Stimulated activated naive CD8-positive, alpha-beta T cell treated with anti-CD3 and anti-CD28 coated beads, Interleukin-15, Interleukin-2, amounts not matched to agents 100 ng/mL and 50 ng/mL, for 24 hours (primary cell): ENCODE measurements at regions not wholly inside any gene's neighbourhood (a gene's known extent, or its start where the extent isn't known, plus 50 kb on each side); places are given as distances from the start of the nearest gene placed in this dataset.
"Not testable (repeated sequence)": the region's sequence is repeated elsewhere in the genome, so short reads cannot be mapped to it uniquely, and the experiment has no call there.

Experiments
- H3K27ac Mint-ChIP-seq: one replicate; pipeline ENCODE4 v1.8.0; 2021; ENCODE audit warnings: mild to moderate bottlenecking, mixed read lengths
- H3K27me3 Mint-ChIP-seq: one replicate; pipeline ENCODE4 v1.8.0; 2021; ENCODE audit warnings: mixed read lengths
- H3K36me3 Mint-ChIP-seq: one replicate; pipeline ENCODE4 v1.8.0; 2021; ENCODE audit warnings: low read depth, mixed read lengths
- H3K4me1 Mint-ChIP-seq: one replicate; pipeline ENCODE4 v1.8.0; 2021; ENCODE audit warnings: low read depth, mixed read lengths
- H3K4me3 Mint-ChIP-seq: one replicate; pipeline ENCODE4 v1.8.0; 2021; ENCODE audit warnings: mild to moderate bottlenecking, mixed read lengths
- H3K9me3 Mint-ChIP-seq: one replicate; pipeline ENCODE4 v1.8.0; 2021; ENCODE audit warnings: mixed read lengths

- Mint-ChIP-seq H3K4me3 (no peak overlapping the region), H3K36me3 (no peaks in the 10 kb centered on the region), H3K9me3 (peaks cover 17% of the 10 kb centered on the region), H3K27ac (no peak overlapping the region), H3K4me1 (no peaks in the 10 kb centered on the region), H3K27me3 (no peaks in the 10 kb centered on the region)
These were observed 1352.9 kb upstream of the CHAC2 start for GRCh38 chr2:52414561-52415295.

GRCh38 chr2:52409308-52410118 lies 1358.1 kb upstream of the CHAC2 start:
- H3K9me3 Mint-ChIP-seq: peaks cover 11% of the 10 kb centered on the region
- H3K4me3 Mint-ChIP-seq, H3K36me3 Mint-ChIP-seq, H3K27ac Mint-ChIP-seq, H3K27me3 Mint-ChIP-seq, H3K4me1 Mint-ChIP-seq: not testable (repeated sequence)

- H3K4me1 Mint-ChIP-seq: no peaks in the 10 kb centered on the region
- peaks cover 6% of the 10 kb centered on the region for H3K9me3 Mint-ChIP-seq
- no peaks in the 10 kb centered on the region for H3K27me3 Mint-ChIP-seq
These were observed 1361.6 kb upstream of the CHAC2 start for GRCh38 chr2:52405980-52406379.

GRCh38 chr2:52404866-52405265 lies 1362.7 kb upstream of the CHAC2 start:
- Mint-ChIP-seq H3K4me1 (no peaks in the 10 kb centered on the region), H3K4me3 (no peak overlapping the region), H3K36me3 (no peaks in the 10 kb centered on the region), H3K27ac (no peak overlapping the region), H3K9me3 (peaks cover 6% of the 10 kb centered on the region), H3K27me3 (no peaks in the 10 kb centered on the region)

More at GRCh38 chr2:52405980-52406379, 1361.6 kb upstream of the CHAC2 start:
- Mint-ChIP-seq H3K36me3 (no peaks in the 10 kb centered on the region), H3K27ac (no peak overlapping the region), H3K4me3 (no peak overlapping the region)

- H3K4me1 Mint-ChIP-seq: no peaks in the 10 kb centered on the region
- H3K9me3 Mint-ChIP-seq: peaks cover 6% of the 10 kb centered on the region
- no peaks in the 10 kb centered on the region for H3K36me3 Mint-ChIP-seq
- no peak overlapping the region for H3K27ac Mint-ChIP-seq
- H3K4me3 Mint-ChIP-seq: no peak overlapping the region
- H3K27me3 Mint-ChIP-seq: no peaks in the 10 kb centered on the region
These were observed 1363.6 kb upstream of the CHAC2 start for GRCh38 chr2:52404046-52404445.

- Mint-ChIP-seq H3K9me3 (peaks cover 10% of the 10 kb centered on the region), H3K4me1 (no peaks in the 10 kb centered on the region), H3K4me3 (no peak overlapping the region), H3K27ac (no peak overlapping the region), H3K36me3 (no peaks in the 10 kb centered on the region), H3K27me3 (no peaks in the 10 kb centered on the region)
These were observed 1365.5 kb upstream of the CHAC2 start for GRCh38 chr2:52402128-52402527.

- Mint-ChIP-seq H3K27ac (no peak overlapping the region), H3K27me3 (no peaks in the 10 kb centered on the region), H3K9me3 (peaks cover 8% of the 10 kb centered on the region), H3K4me1 (no peaks in the 10 kb centered on the region), H3K4me3 (no peak overlapping the region), H3K36me3 (no peaks in the 10 kb centered on the region)
These were observed 1364.9 kb upstream of the NRXN1 start for GRCh38 chr2:52396836-52397235.

- H3K4me3 Mint-ChIP-seq: no peak overlapping the region
- H3K27me3 Mint-ChIP-seq: no peaks in the 10 kb centered on the region
- H3K9me3 Mint-ChIP-seq: peaks cover 8% of the 10 kb centered on the region
- H3K36me3 Mint-ChIP-seq: no peaks in the 10 kb centered on the region
- H3K4me1 Mint-ChIP-seq: no peaks in the 10 kb centered on the region
- no peak overlapping the region for H3K27ac Mint-ChIP-seq
These were observed 1364.0 kb upstream of the NRXN1 start for GRCh38 chr2:52395912-52396311.

GRCh38 chr2:52391621-52392020 lies 1359.7 kb upstream of the NRXN1 start:
- Mint-ChIP-seq H3K9me3 (peaks cover 7% of the 10 kb centered on the region), H3K36me3 (no peaks in the 10 kb centered on the region)

GRCh38 chr2:52390651-52391050 lies 1358.7 kb upstream of the NRXN1 start:
- no peak overlapping the region for H3K27ac Mint-ChIP-seq
- H3K4me3 Mint-ChIP-seq: no peak overlapping the region

More at GRCh38 chr2:52391621-52392020, 1359.7 kb upstream of the NRXN1 start:
- H3K4me3 Mint-ChIP-seq: no peak overlapping the region
- no peaks in the 10 kb centered on the region for H3K4me1 Mint-ChIP-seq
- no peaks in the 10 kb centered on the region for H3K27me3 Mint-ChIP-seq
- H3K27ac Mint-ChIP-seq: no peak overlapping the region

GRCh38 chr2:52387937-52388590 lies 1356.1 kb upstream of the NRXN1 start:
- no peak overlapping the region for H3K4me3 Mint-ChIP-seq
- H3K9me3 Mint-ChIP-seq: peaks cover 4% of the 10 kb centered on the region
- H3K36me3 Mint-ChIP-seq: no peaks in the 10 kb centered on the region
- H3K27ac Mint-ChIP-seq: no peak overlapping the region
- H3K4me1 Mint-ChIP-seq: no peaks in the 10 kb centered on the region
- H3K27me3 Mint-ChIP-seq: no peaks in the 10 kb centered on the region

More at GRCh38 chr2:52390651-52391050, 1358.7 kb upstream of the NRXN1 start:
- Mint-ChIP-seq H3K36me3 (no peaks in the 10 kb centered on the region), H3K9me3 (peaks cover 8% of the 10 kb centered on the region), H3K27me3 (no peaks in the 10 kb centered on the region), H3K4me1 (no peaks in the 10 kb centered on the region)

GRCh38 chr2:52386433-52387030 lies 1354.6 kb upstream of the NRXN1 start:
- no peaks in the 10 kb centered on the region for H3K4me1 Mint-ChIP-seq
- H3K27me3 Mint-ChIP-seq: no peaks in the 10 kb centered on the region
- H3K9me3 Mint-ChIP-seq: peaks cover 4% of the 10 kb centered on the region
- H3K4me3 Mint-ChIP-seq: no peak overlapping the region
- no peaks in the 10 kb centered on the region for H3K36me3 Mint-ChIP-seq
- no peak overlapping the region for H3K27ac Mint-ChIP-seq

- no peaks in the 10 kb centered on the region for H3K36me3 Mint-ChIP-seq
- no peaks in the 10 kb centered on the region for H3K4me1 Mint-ChIP-seq
- no peak overlapping the region for H3K27ac Mint-ChIP-seq
- no peaks in the 10 kb centered on the region for H3K27me3 Mint-ChIP-seq
- H3K9me3 Mint-ChIP-seq: peaks cover 4% of the 10 kb centered on the region
- H3K4me3 Mint-ChIP-seq: no peak overlapping the region
These were observed 1351.6 kb upstream of the NRXN1 start for GRCh38 chr2:52383541-52383940.

GRCh38 chr2:52369178-52369577 lies 1337.2 kb upstream of the NRXN1 start:
- H3K27me3 Mint-ChIP-seq: no peaks in the 10 kb centered on the region
- peaks cover 12% of the 10 kb centered on the region for H3K9me3 Mint-ChIP-seq
- H3K27ac Mint-ChIP-seq: no peak overlapping the region
- no peak overlapping the region for H3K4me3 Mint-ChIP-seq
- no peaks in the 10 kb centered on the region for H3K36me3 Mint-ChIP-seq
- no peaks in the 10 kb centered on the region for H3K4me1 Mint-ChIP-seq

GRCh38 chr2:52368141-52368540 lies 1336.2 kb upstream of the NRXN1 start:
- peaks cover 8% of the 10 kb centered on the region for H3K9me3 Mint-ChIP-seq
- H3K36me3 Mint-ChIP-seq: no peaks in the 10 kb centered on the region
- H3K27me3 Mint-ChIP-seq: no peaks in the 10 kb centered on the region
- H3K27ac Mint-ChIP-seq: no peak overlapping the region
- H3K4me1 Mint-ChIP-seq: no peaks in the 10 kb centered on the region
- H3K4me3 Mint-ChIP-seq: no peak overlapping the region
